Endodermal cell (in vitro differentiated cells): ENCODE measurements at regions not wholly inside any gene's neighbourhood (a gene's known extent, or its start where the extent isn't known, plus 50 kb on each side); places are given as distances from the start of the nearest gene placed in this dataset.
"Not testable (repeated sequence)": the region's sequence is repeated elsewhere in the genome, so short reads cannot be mapped to it uniquely, and the experiment has no call there.

ENCODE experiments used
- DNase-seq: peaks from one replicate; pipeline ENCODE4 v3.0.0-alpha.2; 2017
- H3K27ac ChIP-seq: 2 replicates; pipeline ENCODE4 v1.5.1; 2013; ENCODE audit warnings: mild to moderate bottlenecking, low read depth, low read length, moderate library complexity
- H3K27me3 ChIP-seq: 2 replicates; pipeline ENCODE4 v1.6.1; 2013; ENCODE audit warnings: mild to moderate bottlenecking, low read length, moderate library complexity; ENCODE audit not compliant: insufficient read depth, control insufficient read depth, poor library complexity, severe bottlenecking
- H3K36me3 ChIP-seq: 2 replicates; pipeline ENCODE4 v1.7.0; 2013; ENCODE audit warnings: mild to moderate bottlenecking, low read length, moderate library complexity; ENCODE audit not compliant: control insufficient read depth, insufficient read depth
- H3K4me1 ChIP-seq: one replicate; pipeline ENCODE4 v1.7.0; 2013; ENCODE audit warnings: low read length; ENCODE audit not compliant: control insufficient read depth, insufficient read depth
- H3K4me3 ChIP-seq: 2 replicates; pipeline ENCODE4 v1.5.1; 2013; ENCODE audit warnings: mild to moderate bottlenecking, low read length, moderate library complexity
- H3K9ac ChIP-seq: 2 replicates; pipeline ENCODE4 v1.6.1; 2013; ENCODE audit warnings: mild to moderate bottlenecking, low read length, moderate library complexity; ENCODE audit not compliant: poor library complexity, severe bottlenecking; ENCODE audit errors: extremely low read depth
- H3K9me3 ChIP-seq: 2 replicates; pipeline ENCODE4 v1.6.1; 2013; ENCODE audit warnings: mild to moderate bottlenecking, low read length, moderate library complexity; ENCODE audit not compliant: control insufficient read depth
- H3K27ac Mint-ChIP-seq: 2 replicates; pipeline ENCODE4 v1.8.0; 2020; ENCODE audit warnings: mixed read lengths
- H3K27me3 Mint-ChIP-seq: 2 replicates; pipeline ENCODE4 v1.8.0; 2021; ENCODE audit warnings: mild to moderate bottlenecking, mixed read lengths; ENCODE audit not compliant: insufficient read depth
- H3K36me3 Mint-ChIP-seq: 2 replicates; pipeline ENCODE4 v1.8.0; 2020; ENCODE audit warnings: low read depth, mixed read lengths
- H3K4me1 Mint-ChIP-seq: 2 replicates; pipeline ENCODE4 v1.8.0; 2020; ENCODE audit warnings: mixed read lengths
- H3K4me3 Mint-ChIP-seq: 2 replicates; pipeline ENCODE4 v1.8.0; 2020; ENCODE audit warnings: mild to moderate bottlenecking, moderate library complexity, mixed read lengths
- H3K9me3 Mint-ChIP-seq: 2 replicates; pipeline ENCODE4 v1.8.0; 2020; ENCODE audit warnings: mild to moderate bottlenecking, mixed read lengths
- CTCF ChIP-seq: fragments of 200-600 bp; sonication (generic); conservative IDR thresholded peaks from 2 replicates; pipeline ENCODE4 v1.5.0; 2021; ENCODE audit warnings: antibody characterized with exemption, mild to moderate bottlenecking
- WGBS, 2 experiments: methylation state at CpG; one replicate each; pipeline versions ENCODE4 v1.1.5 to v1.1.7; 2013; ENCODE audit warnings: missing lambda C conversion rate in 2 of 2, mixed read lengths in 1 of 2; ENCODE audit not compliant: insufficient coverage in 1 of 2, insufficient read length in 1 of 2; 5-methylcytosine and 5-hydroxymethylcytosine counted together

- peak; percentile 8 for DNase-seq
- 58 to 75% methylated on average over 8 to 19 of the region's 19 CpGs for WGBS, 2 experiments
- no peaks in the 10 kb centered on the region for H3K4me1 ChIP-seq
- no peak overlapping the region for H3K4me3 ChIP-seq
- H3K4me1 Mint-ChIP-seq: no peaks in the 10 kb centered on the region
- TF ChIP-seq CTCF: no peak
- no peaks in the 10 kb centered on the region for H3K27me3 Mint-ChIP-seq
- peaks cover 88% of the 10 kb centered on the region for H3K9me3 Mint-ChIP-seq
- H3K27ac Mint-ChIP-seq: no peak overlapping the region
- no peaks in the 10 kb centered on the region for H3K36me3 ChIP-seq
- H3K9me3 ChIP-seq: peaks cover 9% of the 10 kb centered on the region
- peaks cover 1% of the 10 kb centered on the region for H3K36me3 Mint-ChIP-seq
- H3K4me3 Mint-ChIP-seq: no peak overlapping the region
- no peak overlapping the region for H3K27ac ChIP-seq
- H3K9ac ChIP-seq: no peak overlapping the region
- H3K27me3 ChIP-seq: no peaks in the 10 kb centered on the region
Observed at GRCh38 chr14:105894125-105894977, 368.0 kb downstream of the TMEM121 start.

GRCh38 chr14:105894978-105895881 is 368.8 kb downstream of the TMEM121 start:
- DNase-seq: no peak
- no peaks in the 10 kb centered on the region for H3K4me1 Mint-ChIP-seq
- Histone ChIP-seq H3K27me3 (no peaks in the 10 kb centered on the region), H3K4me1 (no peaks in the 10 kb centered on the region), H3K36me3 (no peaks in the 10 kb centered on the region), H3K9ac (no peak overlapping the region), H3K27ac (no peak overlapping the region), H3K4me3 (no peak overlapping the region), H3K9me3 (peaks cover 5% of the 10 kb centered on the region)
- TF ChIP-seq CTCF: no peak
- H3K27ac Mint-ChIP-seq: no peak overlapping the region
- no peak overlapping the region for H3K4me3 Mint-ChIP-seq
- 78 to 85% methylated on average over 11 to 30 of the region's 30 CpGs for WGBS, 2 experiments
- no peaks in the 10 kb centered on the region for H3K27me3 Mint-ChIP-seq
- peaks cover 1% of the 10 kb centered on the region for H3K36me3 Mint-ChIP-seq
- H3K9me3 Mint-ChIP-seq: peaks cover 86% of the 10 kb centered on the region

GRCh38 chr14:105896206-105896605 is 369.8 kb downstream of the TMEM121 start:
- not testable (repeated sequence) for H3K4me1 ChIP-seq, H3K27me3 ChIP-seq, H3K4me1 Mint-ChIP-seq, H3K27ac ChIP-seq, H3K36me3 Mint-ChIP-seq, H3K4me3 ChIP-seq, H3K9me3 ChIP-seq, H3K4me3 Mint-ChIP-seq, DNase-seq, H3K27ac Mint-ChIP-seq, H3K27me3 Mint-ChIP-seq, H3K36me3 ChIP-seq, H3K9ac ChIP-seq
- WGBS, 2 experiments: 83 to 91% methylated on average over 4 to 6 of the region's 6 CpGs
- H3K9me3 Mint-ChIP-seq: peaks cover 85% of the 10 kb centered on the region

GRCh38 chr14:105896961-105897724 is 370.8 kb downstream of the TMEM121 start:
- H3K4me3 ChIP-seq, H3K27ac Mint-ChIP-seq, H3K27me3 ChIP-seq, H3K4me3 Mint-ChIP-seq, H3K36me3 Mint-ChIP-seq, H3K9ac ChIP-seq, H3K27me3 Mint-ChIP-seq, DNase-seq, H3K9me3 ChIP-seq, H3K4me1 ChIP-seq, H3K27ac ChIP-seq, H3K36me3 ChIP-seq, H3K4me1 Mint-ChIP-seq: not testable (repeated sequence)
- peaks cover 88% of the 10 kb centered on the region for H3K9me3 Mint-ChIP-seq
- WGBS, 2 experiments: 45% methylated on average over 6 of the region's 6 CpGs
